Putamen (tissue), 1 donor: ENCODE measurements at regions not wholly inside any gene's neighbourhood (a gene's known extent, or its start where the extent isn't known, plus 50 kb on each side); places are given as distances from the start of the nearest gene placed in this dataset.
"Not testable (repeated sequence)": the region's sequence is repeated elsewhere in the genome, so short reads cannot be mapped to it uniquely, and the experiment has no call there.

Experiments used
- DNase-seq: peaks from one replicate; pipeline ENCODE4 v3.0.0-alpha.2; 2016; ENCODE audit warnings: low spot score

- DNase-seq, result no peak
These were observed 136.7 kb upstream of the ZNF746 start for GRCh38 chr7:149633976-149634945.

DNA sequence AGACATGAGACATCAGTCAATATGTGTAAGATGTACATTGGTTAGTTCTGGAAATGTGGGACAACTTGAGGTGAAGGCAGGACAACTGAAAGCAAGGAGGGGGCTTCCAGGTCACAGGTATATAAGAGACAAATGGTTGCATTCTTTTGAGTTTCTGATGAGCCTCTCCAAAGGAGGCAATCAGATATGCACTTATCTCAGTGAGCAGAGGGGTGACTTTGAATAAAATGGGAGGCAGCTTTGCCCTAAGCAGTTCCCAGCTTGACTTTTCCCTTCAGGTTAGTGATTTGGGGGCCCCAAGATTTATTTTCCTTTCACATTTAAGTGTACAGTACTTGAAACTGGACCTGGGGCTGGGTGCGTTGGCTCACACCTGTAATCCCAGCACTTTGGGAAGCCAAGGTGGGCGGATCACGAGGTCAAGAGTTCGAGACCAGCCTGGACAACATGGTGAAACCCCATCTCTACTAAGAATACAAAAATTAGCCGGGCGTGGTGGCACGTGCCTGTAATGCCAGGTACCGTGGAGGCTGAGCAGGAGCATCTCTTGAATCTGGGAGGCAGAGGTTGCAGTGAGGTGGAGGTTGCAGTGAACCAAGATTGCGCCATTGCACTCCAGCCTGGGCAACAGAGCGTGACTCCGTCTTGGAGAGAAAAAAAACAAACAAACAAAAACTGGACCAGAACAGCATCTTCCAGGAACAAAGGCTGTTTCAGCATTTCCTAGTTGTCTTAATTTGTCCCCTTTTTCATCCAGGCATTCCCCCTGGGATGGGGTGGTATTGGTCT, 130.9 kb upstream of the ZNF746 start:
- DNase-seq, result not testable (repeated sequence)

GRCh38 chr7:149627911-149628310, 130.3 kb upstream of the ZNF746 start:
- no peak for DNase-seq

DNA sequence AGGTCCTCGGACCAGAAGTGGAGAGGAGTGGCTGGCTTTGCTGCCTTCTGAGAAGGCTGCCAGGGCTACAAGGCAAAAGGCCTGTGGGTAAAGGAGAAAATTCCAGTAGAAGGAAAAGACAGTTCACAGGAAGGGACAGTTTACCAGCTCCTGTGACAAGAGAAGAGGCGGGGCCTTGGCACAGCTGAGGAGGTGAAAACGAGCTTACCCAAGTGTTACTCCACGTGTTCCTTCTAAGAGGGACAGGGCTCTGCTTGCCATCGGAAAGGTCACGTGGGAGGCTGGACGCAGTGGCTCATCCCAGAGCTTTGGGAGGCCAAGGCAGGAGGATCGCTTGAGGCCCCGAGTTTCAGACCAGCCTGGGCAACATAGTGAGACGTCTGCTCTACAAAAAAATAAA, 129.4 kb upstream of the ZNF746 start:
- no peak for DNase-seq

- DNase-seq, result no peak
These were observed 128.4 kb upstream of the ZNF746 start for GRCh38 chr7:149625947-149626392.

GRCh38 chr7:149625340-149625946, 127.8 kb upstream of the ZNF746 start:
- peak; percentile 55 for DNase-seq

DNA sequence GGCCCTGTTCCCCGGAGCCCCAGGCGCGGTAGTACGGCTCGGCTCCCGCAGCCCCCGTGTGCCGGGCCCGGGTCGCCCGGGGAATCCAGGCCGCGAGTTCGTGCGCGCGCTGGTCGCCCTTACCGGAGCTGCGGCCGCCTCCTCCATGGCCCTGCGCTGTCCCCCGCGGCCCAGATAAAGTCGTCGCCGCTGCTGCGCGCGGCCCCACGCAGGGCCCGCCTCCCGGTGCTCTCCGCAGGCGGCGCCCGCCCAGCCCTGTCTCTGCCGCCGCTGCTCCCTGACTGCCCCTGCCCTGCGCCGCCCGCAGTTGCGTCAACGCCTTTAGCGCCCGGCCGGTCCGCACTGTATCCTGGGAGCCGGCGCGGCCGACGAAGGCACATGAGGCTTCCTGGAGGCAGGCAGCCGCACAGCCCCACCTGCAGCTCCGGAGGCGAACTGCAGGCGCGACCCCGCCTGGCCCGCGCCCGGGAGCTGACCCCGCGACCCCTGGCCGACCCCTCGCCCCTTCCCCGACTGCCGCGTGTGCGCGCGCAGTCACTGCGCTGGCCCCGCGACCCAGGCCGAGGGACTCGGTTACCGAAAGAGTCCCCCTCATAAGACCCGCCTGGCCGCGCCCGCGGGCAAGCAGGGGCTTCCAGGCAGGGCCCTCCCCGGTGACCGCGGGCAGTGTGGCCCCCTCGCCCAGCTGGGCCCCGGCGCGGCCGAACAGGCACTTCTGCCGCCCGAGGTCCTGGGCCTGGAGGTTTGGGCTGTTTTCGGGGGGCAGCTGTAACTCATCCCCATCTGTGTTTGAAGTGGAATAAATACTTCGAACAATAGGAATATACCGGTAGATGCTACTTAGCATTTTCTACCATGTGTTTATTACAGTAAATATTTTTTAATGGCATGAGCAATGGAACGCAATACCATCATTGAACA, 127.1 kb upstream of the ZNF746 start:
- peak; percentile 90 for DNase-seq

GRCh38 chr7:149624006-149624405, 126.4 kb upstream of the ZNF746 start:
- DNase-seq, result peak; percentile 16

GRCh38 chr7:149623262-149623997, 125.8 kb upstream of the ZNF746 start:
- not testable (repeated sequence) for DNase-seq

GRCh38 chr7:149622444-149623210, 125.0 kb upstream of the ZNF746 start:
- no peak for DNase-seq

GRCh38 chr7:149621776-149622175, 124.2 kb upstream of the ZNF746 start:
- DNase-seq, result no peak

DNA sequence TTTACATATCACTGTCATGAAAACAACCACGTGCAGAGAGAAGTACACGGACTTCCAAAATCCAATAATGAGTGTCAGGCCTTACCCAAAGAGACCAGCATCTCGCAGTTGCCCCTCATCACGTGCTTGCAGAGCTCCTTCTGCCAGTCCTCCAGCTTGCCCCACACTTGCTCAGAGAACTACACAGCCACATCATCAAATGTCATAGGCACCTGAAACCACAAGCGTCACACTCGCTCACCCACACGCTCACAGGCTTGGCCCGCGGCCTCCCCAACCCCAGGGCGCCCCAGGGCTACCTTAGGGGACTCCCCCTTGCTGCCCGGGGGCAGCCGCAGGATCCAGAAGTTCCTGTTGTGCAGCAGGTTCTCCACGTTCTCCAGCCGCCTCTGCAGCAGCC, 123.4 kb upstream of the ZNF746 start:
- no peak for DNase-seq

DNA sequence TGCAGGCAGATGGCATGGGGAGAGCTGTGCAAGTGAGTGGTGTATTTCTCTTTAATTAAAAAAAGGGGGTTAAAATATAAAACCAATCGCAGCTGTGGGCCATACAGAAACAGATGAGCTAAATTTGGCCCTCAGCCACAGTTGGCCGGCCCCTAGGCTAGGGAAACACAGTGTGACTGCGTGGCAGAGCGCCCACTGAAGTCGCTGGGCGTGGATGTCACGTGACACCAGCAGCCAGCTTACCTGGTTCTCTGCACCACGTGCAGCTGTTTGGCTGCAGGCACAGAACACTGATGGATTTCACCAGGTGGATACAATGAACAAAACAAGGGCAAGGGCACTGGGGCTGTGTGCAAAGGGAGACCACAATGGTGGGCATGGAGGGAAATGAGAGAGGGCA, 119.3 kb upstream of the ZNF746 start:
- no peak for DNase-seq

DNA sequence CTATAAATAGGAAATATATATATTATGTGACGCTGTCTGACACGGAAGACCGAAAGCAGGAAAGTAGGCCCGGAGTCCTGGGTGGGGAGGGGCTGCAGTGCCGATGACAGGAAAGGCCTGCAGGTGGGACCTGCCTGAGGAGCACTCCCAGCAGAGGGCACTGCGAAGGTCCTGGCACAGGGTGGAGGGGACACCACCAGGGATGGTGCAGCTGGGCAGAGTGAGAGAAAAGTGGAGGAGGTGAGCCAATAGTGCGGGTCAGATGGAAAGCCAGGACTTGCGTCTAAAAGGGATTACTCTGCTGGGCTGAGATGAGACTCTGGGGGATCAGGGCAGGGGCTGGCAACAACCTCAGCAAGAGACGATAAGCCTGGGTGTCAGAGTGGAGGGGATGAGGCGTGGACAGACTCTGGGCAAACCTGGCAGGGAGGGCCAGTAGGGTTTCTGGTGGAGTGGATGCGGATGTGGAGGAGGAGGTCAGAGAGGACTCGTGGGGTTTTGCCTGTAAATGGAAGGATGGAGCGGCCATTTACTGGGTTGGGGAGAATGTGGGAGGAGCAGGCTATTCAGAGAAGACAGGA, 118.2 kb upstream of the ZNF746 start:
- DNase-seq, result no peak

DNA sequence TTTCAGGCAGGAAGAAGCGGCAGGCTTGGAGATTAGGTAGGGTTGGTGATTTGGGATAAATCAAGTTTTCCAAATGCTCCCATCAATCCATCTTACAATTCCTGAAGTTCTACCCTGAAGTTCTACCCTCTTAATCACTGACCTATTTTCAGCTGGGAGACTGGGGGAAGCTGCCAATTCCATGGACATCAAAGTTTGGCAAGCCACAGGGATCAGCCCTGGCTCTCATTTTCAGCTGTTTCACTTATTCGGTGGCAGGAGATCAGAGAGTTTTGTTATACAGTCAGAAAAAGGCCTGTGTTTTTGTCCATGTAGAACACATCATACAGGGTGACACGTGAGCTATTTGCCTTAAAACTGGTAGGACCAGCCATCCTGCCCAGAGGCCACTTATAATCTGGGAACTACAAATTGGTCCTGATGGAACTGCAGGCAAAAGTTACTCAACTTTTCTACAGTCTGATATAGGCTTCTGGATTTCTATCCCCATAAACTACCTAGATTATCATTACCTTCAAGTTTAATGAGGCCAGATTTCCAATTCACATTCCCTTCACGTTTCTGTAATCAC, 112.9 kb upstream of the ZNF746 start:
- DNase-seq, result no peak

GRCh38 chr7:149608168-149608567, 110.6 kb upstream of the ZNF746 start:
- DNase-seq, result no peak

DNA sequence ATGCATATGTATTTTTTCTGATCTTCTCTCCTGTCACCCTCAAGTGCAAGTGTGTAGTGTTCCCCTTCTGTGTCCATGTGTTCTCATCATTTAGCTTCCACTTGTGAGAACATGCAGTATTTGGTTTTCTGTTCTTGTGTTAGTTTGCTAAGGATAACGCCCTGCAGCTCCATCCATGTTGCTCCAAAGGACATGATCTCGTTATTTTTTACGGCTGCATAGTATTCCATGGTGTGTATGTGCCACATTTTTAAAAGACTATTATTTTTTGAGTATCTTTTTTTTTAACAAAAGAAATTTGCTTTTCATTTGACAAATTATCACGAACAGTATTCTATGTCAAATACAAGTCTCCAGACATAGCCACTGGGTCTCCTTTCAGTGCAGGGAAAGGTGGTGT, 110.1 kb upstream of the ZNF746 start:
- no peak for DNase-seq

GRCh38 chr7:149606826-149607225, 109.2 kb upstream of the ZNF746 start:
- no peak for DNase-seq

DNA sequence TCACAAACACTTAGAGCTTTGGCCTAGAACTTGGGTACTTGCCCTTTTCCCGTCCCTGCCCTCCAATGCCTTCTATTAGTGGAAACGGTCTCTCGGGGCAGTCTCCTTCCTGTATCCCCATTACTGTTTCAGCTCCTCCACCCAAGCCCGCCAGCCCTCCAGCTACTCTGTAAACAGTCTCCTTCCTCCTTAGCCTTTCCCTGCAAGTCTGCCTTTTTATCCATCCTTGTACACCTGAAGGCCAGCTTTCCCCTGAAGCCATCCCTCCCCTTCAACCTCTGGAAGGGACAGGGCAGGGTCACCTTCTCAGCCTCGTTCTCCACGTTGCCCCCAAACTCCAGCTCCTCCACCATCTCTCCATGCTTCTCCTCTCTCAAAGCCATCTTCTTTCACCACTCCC, 108.1 kb upstream of the ZNF746 start:
- no peak for DNase-seq
